Epithelial cell of esophagus (primary cell): ENCODE measurements at regions not wholly inside any gene's neighbourhood (a gene's known extent, or its start where the extent isn't known, plus 50 kb on each side); places are given as distances from the start of the nearest gene placed in this dataset.

Experiments used
- DNase-seq: peaks from one replicate; pipeline ENCODE4 v3.0.0; 2010; ENCODE audit warnings: low read depth
- H3K4me3 ChIP-seq: 2 replicates; pipeline ENCODE4 v1.5.1; 2011; ENCODE audit warnings: mild to moderate bottlenecking, low read length, control low read depth
- CTCF ChIP-seq: IDR thresholded peaks from 2 replicates; pipeline ENCODE4 v1.5.1; 2011; ENCODE audit warnings: low read depth, mild to moderate bottlenecking, low read length, control low read depth, inconsistent platforms; ENCODE audit not compliant: insufficient read depth; ENCODE audit errors: missing control alignments

DNA sequence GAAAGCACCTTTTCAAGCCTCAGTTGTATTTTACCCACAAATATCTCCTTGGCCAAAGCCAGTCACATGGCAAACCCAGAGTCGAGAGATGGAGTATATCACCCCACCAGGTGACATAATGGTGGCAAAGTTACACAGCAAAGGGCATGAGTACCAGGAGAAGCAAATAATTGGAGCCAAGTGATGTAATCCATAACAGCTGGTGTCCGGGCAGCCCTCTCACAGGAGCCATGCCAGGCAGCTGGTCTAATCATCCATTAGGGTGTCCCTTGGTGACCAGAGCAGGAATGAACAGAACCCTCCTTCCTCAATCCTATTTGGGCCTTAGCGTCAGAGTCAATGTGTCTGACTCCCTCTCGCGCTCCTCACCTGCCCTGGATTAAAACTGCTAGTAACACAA lies 272.1 kb downstream of the LRFN2 start:
- no peak for DNase-seq
- H3K4me3 ChIP-seq = no peak overlapping the region
- TF ChIP-seq CTCF = no peak

- no peak for TF ChIP-seq CTCF
Observed at GRCh38 chr6:40313582-40313981, 273.6 kb downstream of the LRFN2 start.

GRCh38 chr6:40312213-40313015 lies 274.8 kb downstream of the LRFN2 start:
- H3K4me3 ChIP-seq = no peak overlapping the region
- peak; percentile 48 for DNase-seq
- TF ChIP-seq CTCF = no peak

More at GRCh38 chr6:40313582-40313981, 273.6 kb downstream of the LRFN2 start:
- no peak for DNase-seq
- H3K4me3 ChIP-seq = no peak overlapping the region

- peak; percentile 89 for TF ChIP-seq CTCF
- DNase-seq = peak; percentile 45
- H3K4me3 ChIP-seq = no peak overlapping the region
Observed at GRCh38 chr6:40308533-40309306, 278.4 kb downstream of the LRFN2 start.

GRCh38 chr6:40307712-40308111 lies 279.5 kb downstream of the LRFN2 start:
- no peak for TF ChIP-seq CTCF
- peak; percentile 30 for DNase-seq
- no peak overlapping the region for H3K4me3 ChIP-seq

DNA sequence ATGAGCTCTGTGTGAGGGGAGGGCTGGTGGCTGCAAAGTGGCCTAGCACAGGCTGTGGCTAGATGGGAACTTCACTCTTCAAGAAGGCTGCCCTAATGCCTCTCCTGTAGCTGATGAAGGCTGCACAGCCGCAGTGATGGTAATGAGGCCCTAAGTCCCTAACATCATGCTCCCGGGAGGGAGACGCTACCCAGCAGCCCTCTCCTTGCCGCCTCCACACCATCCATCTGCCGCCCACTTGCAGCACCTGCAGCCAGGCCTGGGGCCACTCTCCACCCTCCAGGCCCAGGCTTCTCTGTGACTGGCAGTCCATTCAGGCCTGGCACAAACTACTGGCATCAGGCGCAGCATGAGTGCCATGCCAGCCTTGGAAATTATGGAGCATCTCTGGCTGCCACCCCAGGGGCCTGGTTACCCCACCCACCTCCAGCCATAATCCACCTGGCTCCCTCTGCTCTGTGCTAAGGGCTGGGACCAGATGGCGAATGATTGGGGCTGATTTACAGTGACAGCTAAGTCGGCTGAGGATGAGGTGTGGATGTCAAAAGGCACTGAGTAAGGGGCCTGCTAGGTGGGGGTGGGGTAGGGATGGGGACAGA lies 284.2 kb downstream of the LRFN2 start:
- H3K4me3 ChIP-seq = no peak overlapping the region
- no peak for DNase-seq
- no peak for TF ChIP-seq CTCF
